Lower leg skin (tissue), 4 donors: ENCODE measurements at regions not wholly inside any gene's neighbourhood (a gene's known extent, or its start where the extent isn't known, plus 50 kb on each side); places are given as distances from the start of the nearest gene placed in this dataset.

Source experiments
- DNase-seq, 2 donors: peaks; one replicate each; pipeline ENCODE4 v3.0.0-alpha.2; 2019; ENCODE audit warnings: low spot score in 2 of 2
- H3K4me3 ChIP-seq: fragments of 200-600 bp; sonication (generic); 2 replicates; pipeline ENCODE4 v1.5.1; 2017; ENCODE audit warnings: mild to moderate bottlenecking, low read depth; ENCODE audit not compliant: poor library complexity, severe bottlenecking
- POLR2A ChIP-seq, 2 donors: fragments of 450-650 bp; IDR thresholded peaks; one replicate each; pipeline ENCODE4 v1.6.1; 2016 to 2017; ENCODE audit warnings: antibody characterized with exemption in 2 of 2, mild to moderate bottlenecking in 1 of 2, moderate library complexity in 1 of 2
- WGBS, 2 donors: methylation state at CpG; one replicate each; pipeline ENCODE4 v1.1.5; 2018; 5-methylcytosine and 5-hydroxymethylcytosine counted together
- intact Hi-C: fragments of 100-400 bp; cut with DNase I; formaldehyde crosslinking; loops from one replicate; pipeline ENCODE4 v1.15.0; 2023; ENCODE audit warnings: low total_unique reads
- TF ChIP-seq, protein P1 (sequence below), 3 donors: fragments of 450-650 bp; IDR thresholded peaks; one replicate each; pipeline ENCODE4 v1.5.1; 2016; ENCODE audit warnings: antibody characterized with exemption in 3 of 3, mild to moderate bottlenecking in 3 of 3, moderate library complexity in 2 of 3

DNA sequence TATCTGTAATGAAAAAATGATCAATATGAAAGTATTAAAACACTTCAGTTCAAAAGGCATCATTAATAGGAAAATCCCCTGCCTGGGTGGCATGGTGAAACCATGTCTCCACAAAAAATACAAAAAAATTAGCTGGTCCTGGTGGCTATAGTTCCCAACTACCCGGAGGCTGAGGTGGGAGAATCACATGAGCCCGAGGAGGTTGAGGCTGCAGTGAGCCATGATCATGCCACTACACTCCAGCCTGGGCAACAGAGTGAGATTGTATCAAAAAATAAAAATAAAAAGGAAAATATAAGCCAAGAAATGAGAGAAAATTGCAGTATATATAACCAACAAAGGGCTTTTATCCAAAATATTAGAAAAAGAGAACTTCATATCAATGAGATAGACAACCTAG lies 71.6 kb upstream of the MYCN start:
- 90 to 92% methylated on average over 2 of the region's 2 CpGs for WGBS, 2 donors
- TF ChIP-seq, protein P1, sequence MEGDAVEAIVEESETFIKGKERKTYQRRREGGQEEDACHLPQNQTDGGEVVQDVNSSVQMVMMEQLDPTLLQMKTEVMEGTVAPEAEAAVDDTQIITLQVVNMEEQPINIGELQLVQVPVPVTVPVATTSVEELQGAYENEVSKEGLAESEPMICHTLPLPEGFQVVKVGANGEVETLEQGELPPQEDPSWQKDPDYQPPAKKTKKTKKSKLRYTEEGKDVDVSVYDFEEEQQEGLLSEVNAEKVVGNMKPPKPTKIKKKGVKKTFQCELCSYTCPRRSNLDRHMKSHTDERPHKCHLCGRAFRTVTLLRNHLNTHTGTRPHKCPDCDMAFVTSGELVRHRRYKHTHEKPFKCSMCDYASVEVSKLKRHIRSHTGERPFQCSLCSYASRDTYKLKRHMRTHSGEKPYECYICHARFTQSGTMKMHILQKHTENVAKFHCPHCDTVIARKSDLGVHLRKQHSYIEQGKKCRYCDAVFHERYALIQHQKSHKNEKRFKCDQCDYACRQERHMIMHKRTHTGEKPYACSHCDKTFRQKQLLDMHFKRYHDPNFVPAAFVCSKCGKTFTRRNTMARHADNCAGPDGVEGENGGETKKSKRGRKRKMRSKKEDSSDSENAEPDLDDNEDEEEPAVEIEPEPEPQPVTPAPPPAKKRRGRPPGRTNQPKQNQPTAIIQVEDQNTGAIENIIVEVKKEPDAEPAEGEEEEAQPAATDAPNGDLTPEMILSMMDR (IDR thresholded peaks at IDR 0.05) = no peak
- no peak for TF ChIP-seq POLR2A (IDR thresholded peaks at IDR 0.05)
- intact Hi-C loops = no loop called here
- no peak overlapping the region for H3K4me3 ChIP-seq
- DNase-seq = no peak

DNA sequence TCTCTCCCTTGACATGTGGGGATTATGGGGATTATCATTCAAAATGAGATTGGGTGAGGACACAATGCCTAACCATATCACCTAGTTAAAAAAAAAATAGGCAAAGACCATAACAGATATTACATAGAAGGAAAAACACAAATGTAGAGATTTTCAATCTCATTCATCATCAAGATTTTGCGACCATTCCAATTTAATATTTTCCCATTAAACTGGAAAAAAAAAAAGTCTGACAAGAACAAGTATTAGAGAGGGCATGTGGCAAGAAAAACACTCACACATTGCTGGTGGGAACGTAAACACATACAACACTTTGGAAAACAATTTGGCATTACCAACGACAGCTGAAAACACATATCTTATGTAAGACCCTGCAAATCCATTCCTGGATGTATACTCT lies 71.0 kb upstream of the MYCN start:
- WGBS, 2 donors = 85 to 88% methylated on average over 3 of the region's 3 CpGs
- DNase-seq = no peak
- H3K4me3 ChIP-seq = no peak overlapping the region
- TF ChIP-seq POLR2A (IDR thresholded peaks at IDR 0.05) = no peak
- intact Hi-C loops = no loop called here

DNA sequence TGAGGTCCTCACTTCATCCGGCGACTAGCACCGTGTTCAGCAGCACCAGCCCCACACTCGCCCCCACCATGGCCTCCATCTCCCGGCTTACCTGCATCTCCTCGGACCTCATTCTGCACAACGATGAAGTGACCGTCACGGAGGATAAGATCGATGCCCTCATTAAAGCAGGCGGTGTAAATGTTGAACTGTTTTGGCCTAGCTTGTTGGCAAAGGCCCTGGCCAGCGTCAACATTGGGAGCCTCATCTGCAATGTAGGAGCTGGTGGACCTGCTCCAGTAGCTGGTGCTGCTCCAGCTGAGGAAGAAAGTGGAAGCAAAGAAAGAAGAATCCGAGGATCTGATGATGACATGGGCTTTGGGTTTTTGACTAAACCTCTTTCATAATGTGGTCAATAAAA lies 70.5 kb upstream of the MYCN start:
- WGBS, 2 donors = 87 to 92% methylated on average over 13 of the region's 13 CpGs
- TF ChIP-seq POLR2A (IDR thresholded peaks at IDR 0.05) = no peak
- TF ChIP-seq, protein P1 (IDR thresholded peaks at IDR 0.05) = no peak
- DNase-seq = no peak
- H3K4me3 ChIP-seq = no peak overlapping the region
- intact Hi-C loops = no loop called here

DNA sequence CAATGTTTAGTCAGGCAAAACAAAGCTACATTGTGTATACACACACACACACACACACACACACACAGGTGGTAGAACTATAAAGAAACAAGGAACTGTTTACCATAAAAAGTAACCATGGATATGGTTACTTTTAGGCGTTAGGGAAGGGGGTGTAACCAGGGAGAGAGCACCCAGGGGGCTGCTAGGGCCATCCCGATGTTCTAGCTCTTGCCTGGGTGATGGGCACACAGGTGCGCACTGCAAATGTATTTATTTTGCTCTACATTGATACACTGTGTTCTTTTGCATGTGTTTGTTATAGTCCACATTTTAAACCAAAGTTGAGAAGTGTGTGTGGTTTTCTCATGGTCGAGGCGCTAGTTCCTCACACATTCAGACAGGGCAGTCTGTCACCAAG lies 69.8 kb upstream of the MYCN start:
- DNase-seq = no peak
- no peak overlapping the region for H3K4me3 ChIP-seq
- 84 to 86% methylated on average over 5 of the region's 5 CpGs for WGBS, 2 donors
- TF ChIP-seq, protein P1 (IDR thresholded peaks at IDR 0.05) = no peak
- TF ChIP-seq POLR2A (IDR thresholded peaks at IDR 0.05) = no peak
- intact Hi-C loops = no loop called here

DNA sequence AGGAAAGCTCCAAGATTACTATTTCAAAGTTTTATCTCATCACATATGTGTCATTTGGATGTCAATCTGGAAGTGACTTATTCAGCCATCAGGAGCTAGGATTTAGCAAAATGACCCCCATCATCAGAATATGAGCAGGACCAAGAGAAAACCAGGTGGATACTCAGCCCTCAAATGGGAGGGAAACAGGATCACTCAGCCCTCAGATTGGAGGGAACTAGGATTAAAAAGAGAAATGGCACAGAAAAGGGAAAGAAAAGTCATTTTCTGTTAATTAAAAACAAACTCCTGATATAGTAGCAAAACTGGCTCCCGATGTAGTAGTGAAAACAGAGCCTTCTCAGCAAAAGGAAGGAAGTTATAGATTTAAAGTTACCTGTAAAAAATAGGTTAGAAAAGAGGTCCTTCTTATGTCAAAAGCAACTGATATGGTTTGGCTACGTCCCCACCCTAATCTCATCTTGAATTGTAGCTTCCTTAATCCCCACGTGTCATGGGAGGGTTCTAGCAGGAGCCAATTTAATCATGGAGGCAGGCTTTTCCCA lies 69.0 kb upstream of the MYCN start:
- 77 to 82% methylated on average over 3 of the region's 3 CpGs for WGBS, 2 donors
- intact Hi-C loops = no loop called here
- TF ChIP-seq, protein P1 (IDR thresholded peaks at IDR 0.05) = no peak
- no peak overlapping the region for H3K4me3 ChIP-seq
- DNase-seq = no peak

DNA sequence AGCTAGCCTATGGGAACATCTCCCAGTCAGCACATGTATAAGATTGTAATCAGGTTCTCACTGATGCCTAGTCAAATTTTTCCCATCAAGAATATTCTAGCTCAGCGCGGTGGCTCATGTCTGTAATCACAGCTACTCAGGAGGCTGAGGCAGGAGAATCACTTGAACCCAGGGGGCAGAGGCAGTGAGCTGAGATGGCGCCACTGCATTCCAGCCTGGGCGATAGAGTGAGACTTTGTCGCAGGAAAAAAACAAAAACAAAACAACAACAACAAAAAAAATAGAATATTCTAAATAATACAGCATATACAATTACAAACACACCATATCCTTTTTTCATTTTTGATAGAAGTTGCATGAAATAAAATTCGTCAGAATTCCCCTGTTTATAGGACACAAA lies 67.5 kb upstream of the MYCN start:
- DNase-seq = no peak
- 73 to 81% methylated on average over 6 of the region's 6 CpGs for WGBS, 2 donors
- H3K4me3 ChIP-seq = no peak overlapping the region
- intact Hi-C loops = no loop called here
- no peak for TF ChIP-seq POLR2A (IDR thresholded peaks at IDR 0.05)
- TF ChIP-seq, protein P1 (IDR thresholded peaks at IDR 0.05) = no peak
